HepG2 (cell line): ENCODE measurements at regions not wholly inside any gene's neighbourhood (a gene's known extent, or its start where the extent isn't known, plus 50 kb on each side); places are given as distances from the start of the nearest gene placed in this dataset.

ENCODE experiments used
- AHR ChIP-seq: IDR thresholded peaks from 2 replicates; pipeline ENCODE4 v1.6.1; 2018; ENCODE audit warnings: missing genetic modification reagents, missing compliant biosample characterization
- ARID2 ChIP-seq: sonication (generic); formaldehyde crosslinking; IDR thresholded peaks from 2 replicates; pipeline ENCODE4 v1.8.1; 2022; ENCODE audit warnings: mild to moderate bottlenecking, missing genetic modification reagents, borderline replicate concordance
- CBX2 ChIP-seq, 2 experiments: fragments of 200-600 bp in 1 of 2; sonication (generic); formaldehyde crosslinking in 1 of 2; IDR thresholded peaks; 2 replicates each; pipeline versions ENCODE4 v1.7.0 to v1.8.1; 2018 to 2022; ENCODE audit warnings: low read depth in 2 of 2, low read length in 1 of 2, mild to moderate bottlenecking in 1 of 2, missing genetic modification reagents in 1 of 2
- CENPT ChIP-seq: sonication (generic); formaldehyde crosslinking; IDR thresholded peaks from 2 replicates; pipeline ENCODE4 v1.8.0; 2022; ENCODE audit warnings: low read depth, mild to moderate bottlenecking, moderate library complexity, missing genetic modification reagents
- ESRRA ChIP-seq: sonication (generic); formaldehyde crosslinking; IDR thresholded peaks from 2 replicates; pipeline ENCODE4 v1.5.1; 2020; ENCODE audit warnings: mild to moderate bottlenecking, low read depth, missing genetic modification reagents
- KAT8 ChIP-seq: IDR thresholded peaks from 2 replicates; pipeline ENCODE4 v1.6.1; 2016; ENCODE audit warnings: missing genetic modification reagents, missing compliant biosample characterization
- MYC ChIP-seq: sonication (generic); formaldehyde crosslinking; IDR thresholded peaks from 2 replicates; pipeline ENCODE4 v1.9.0; 2021; ENCODE audit warnings: missing genetic modification reagents, borderline replicate concordance
- NFATC3 ChIP-seq: sonication (generic); formaldehyde crosslinking; IDR thresholded peaks from 2 replicates; pipeline ENCODE4 v1.5.1; 2020; ENCODE audit warnings: mild to moderate bottlenecking, missing genetic modification reagents
- NFKB2 ChIP-seq: sonication (generic); formaldehyde crosslinking; IDR thresholded peaks from 2 replicates; pipeline ENCODE4 v1.4.0; 2020; ENCODE audit warnings: missing genetic modification reagents, borderline replicate concordance
- PAXIP1 ChIP-seq: sonication (generic); formaldehyde crosslinking; conservative IDR thresholded peaks from 2 replicates; pipeline ENCODE4 v1.4.0; 2020; ENCODE audit warnings: mild to moderate bottlenecking, missing genetic modification reagents, moderate library complexity
- POLR2AphosphoS2 ChIP-seq: IDR thresholded peaks from 2 replicates; pipeline ENCODE4 v1.6.1; 2011; ENCODE audit warnings: low read depth, low read length, improper control_type of control experiment
- RFX5 ChIP-seq: IDR thresholded peaks from 2 replicates; pipeline ENCODE4 v1.6.1; 2011; ENCODE audit warnings: low read depth, low read length, improper control_type of control experiment
- TEAD3 ChIP-seq: optimal IDR thresholded peaks from 2 replicates; pipeline ENCODE3; 2016; ENCODE audit warnings: borderline replicate concordance
- TGIF2 ChIP-seq: IDR thresholded peaks from 2 replicates; pipeline ENCODE4 v1.6.1; 2016; ENCODE audit warnings: control low read depth, missing compliant biosample characterization
- ZBTB34 ChIP-seq: sonication (generic); formaldehyde crosslinking; IDR thresholded peaks from 2 replicates; pipeline ENCODE4 v1.8.0; 2022; ENCODE audit warnings: mild to moderate bottlenecking, missing genetic modification reagents
- ZBTB39 ChIP-seq: sonication (generic); formaldehyde crosslinking; IDR thresholded peaks from 2 replicates; pipeline ENCODE4 v1.5.0; 2020; ENCODE audit warnings: missing genetic modification reagents
- ZNF17 ChIP-seq: sonication (generic); formaldehyde crosslinking; IDR thresholded peaks from 2 replicates; pipeline ENCODE4 v1.5.0; 2020; ENCODE audit warnings: mild to moderate bottlenecking, missing genetic modification reagents
- ZNF703 ChIP-seq: sonication (generic); formaldehyde crosslinking; IDR thresholded peaks from 2 replicates; pipeline ENCODE4 v1.5.1; 2020; ENCODE audit warnings: missing genetic modification reagents, mild to moderate bottlenecking, moderate library complexity, borderline replicate concordance
- TF ChIP-seq, protein P1 (sequence below): sonication (generic); formaldehyde crosslinking; IDR thresholded peaks from 2 replicates; pipeline ENCODE4 v1.5.0; 2020; ENCODE audit warnings: mild to moderate bottlenecking, missing genetic modification reagents
- TF ChIP-seq, protein P2 (sequence below): sonication (generic); formaldehyde crosslinking; IDR thresholded peaks from 2 replicates; pipeline ENCODE4 v1.5.0; 2020; ENCODE audit warnings: missing genetic modification reagents

DNA sequence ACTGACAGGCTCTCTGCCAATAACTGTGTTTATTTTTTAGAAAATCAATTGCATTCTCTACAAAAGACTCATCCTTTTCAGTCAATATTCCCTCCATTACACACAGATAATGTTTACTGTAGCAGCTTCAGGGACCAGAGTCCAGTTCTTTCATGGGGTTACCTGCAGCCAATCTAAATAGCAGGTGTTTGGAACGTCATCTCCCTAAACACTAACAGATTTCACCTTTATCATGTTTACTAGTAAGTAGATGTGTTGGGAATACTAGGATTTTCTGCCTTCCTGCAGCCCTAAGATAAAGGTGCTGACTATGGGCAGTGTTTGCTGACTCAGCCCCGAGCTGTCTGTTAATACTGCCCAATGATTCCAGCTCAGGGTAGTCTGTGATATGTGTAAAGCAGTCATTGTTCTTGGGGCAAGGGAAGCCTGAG lies 447.0 kb downstream of the KIF4B start (continued):
- TF ChIP-seq, protein P1, sequence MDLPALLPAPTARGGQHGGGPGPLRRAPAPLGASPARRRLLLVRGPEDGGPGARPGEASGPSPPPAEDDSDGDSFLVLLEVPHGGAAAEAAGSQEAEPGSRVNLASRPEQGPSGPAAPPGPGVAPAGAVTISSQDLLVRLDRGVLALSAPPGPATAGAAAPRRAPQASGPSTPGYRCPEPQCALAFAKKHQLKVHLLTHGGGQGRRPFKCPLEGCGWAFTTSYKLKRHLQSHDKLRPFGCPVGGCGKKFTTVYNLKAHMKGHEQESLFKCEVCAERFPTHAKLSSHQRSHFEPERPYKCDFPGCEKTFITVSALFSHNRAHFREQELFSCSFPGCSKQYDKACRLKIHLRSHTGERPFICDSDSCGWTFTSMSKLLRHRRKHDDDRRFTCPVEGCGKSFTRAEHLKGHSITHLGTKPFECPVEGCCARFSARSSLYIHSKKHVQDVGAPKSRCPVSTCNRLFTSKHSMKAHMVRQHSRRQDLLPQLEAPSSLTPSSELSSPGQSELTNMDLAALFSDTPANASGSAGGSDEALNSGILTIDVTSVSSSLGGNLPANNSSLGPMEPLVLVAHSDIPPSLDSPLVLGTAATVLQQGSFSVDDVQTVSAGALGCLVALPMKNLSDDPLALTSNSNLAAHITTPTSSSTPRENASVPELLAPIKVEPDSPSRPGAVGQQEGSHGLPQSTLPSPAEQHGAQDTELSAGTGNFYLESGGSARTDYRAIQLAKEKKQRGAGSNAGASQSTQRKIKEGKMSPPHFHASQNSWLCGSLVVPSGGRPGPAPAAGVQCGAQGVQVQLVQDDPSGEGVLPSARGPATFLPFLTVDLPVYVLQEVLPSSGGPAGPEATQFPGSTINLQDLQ (CRISPR knock-in tag), result no peak
- TF ChIP-seq KAT8 (CRISPR knock-in tag) (peak; percentile 76), MYC (no peak), ZBTB34 (CRISPR knock-in tag) (no peak; the same call in 1 of the 2 replicates), TEAD3 (CRISPR knock-in tag) (peak; percentile 90), ZBTB39 (CRISPR knock-in tag) (no peak), POLR2AphosphoS2 (no peak), NFKB2 (CRISPR knock-in tag) (no peak), ESRRA (no peak; the same call in 1 of the 2 replicates), CENPT (no peak), NFATC3 (CRISPR knock-in tag) (no peak), RFX5 (peak; percentile 51; the same call in 1 of the 2 replicates), CBX2 (IDR thresholded peaks at IDR 0.05; ENCODE audit: low read depth, low read length) (no peak), CBX2 (CRISPR knock-in tag; IDR thresholded peaks at IDR 0.05; ENCODE audit: low read depth) (no peak), ARID2 (CRISPR knock-in tag) (peak; percentile 56; the same call in 1 of the 2 replicates), ZNF703 (CRISPR knock-in tag) (no peak), ZNF17 (CRISPR knock-in tag) (no peak), TGIF2 (CRISPR knock-in tag) (no peak), AHR (CRISPR knock-in tag) (no peak), PAXIP1 (CRISPR knock-in tag) (peak; percentile 99)
- TF ChIP-seq, protein P2, sequence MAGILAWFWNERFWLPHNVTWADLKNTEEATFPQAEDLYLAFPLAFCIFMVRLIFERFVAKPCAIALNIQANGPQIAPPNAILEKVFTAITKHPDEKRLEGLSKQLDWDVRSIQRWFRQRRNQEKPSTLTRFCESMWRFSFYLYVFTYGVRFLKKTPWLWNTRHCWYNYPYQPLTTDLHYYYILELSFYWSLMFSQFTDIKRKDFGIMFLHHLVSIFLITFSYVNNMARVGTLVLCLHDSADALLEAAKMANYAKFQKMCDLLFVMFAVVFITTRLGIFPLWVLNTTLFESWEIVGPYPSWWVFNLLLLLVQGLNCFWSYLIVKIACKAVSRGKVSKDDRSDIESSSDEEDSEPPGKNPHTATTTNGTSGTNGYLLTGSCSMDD (CRISPR knock-in tag), result no peak
